T-helper 17 cell (primary cell): ENCODE measurements at regions not wholly inside any gene's neighbourhood (a gene's known extent, or its start where the extent isn't known, plus 50 kb on each side); places are given as distances from the start of the nearest gene placed in this dataset.

Experiments used
- ATAC-seq: fragments of 150-1000 bp; cut with Tn5 transposase; 2 replicates; pipeline ENCODE4 v1.10.0; 2021; ENCODE audit warnings: mild to moderate bottlenecking, moderate library complexity
- DNase-seq, 3 donors: peaks; one replicate each; pipeline versions ENCODE4 v3.0.0 to v3.0.0-alpha.2; 2020 to 2021
- H3K9me3 ChIP-seq: one replicate; pipeline ENCODE4 v1.7.0; 2013; ENCODE audit warnings: low read length, mild to moderate bottlenecking; ENCODE audit not compliant: control insufficient read depth, poor library complexity, severe bottlenecking
- H3K27ac Mint-ChIP-seq: one replicate; pipeline ENCODE4 v1.8.0; 2022; ENCODE audit warnings: mild to moderate bottlenecking, moderate library complexity, mixed read lengths
- H3K27me3 Mint-ChIP-seq: one replicate; pipeline ENCODE4 v1.8.0; 2022; ENCODE audit warnings: mixed read lengths
- H3K36me3 Mint-ChIP-seq: one replicate; pipeline ENCODE4 v1.8.0; 2022; ENCODE audit warnings: low read depth, mixed read lengths
- H3K4me1 Mint-ChIP-seq: one replicate; pipeline ENCODE4 v1.8.0; 2022; ENCODE audit warnings: mild to moderate bottlenecking, mixed read lengths
- H3K4me3 Mint-ChIP-seq: one replicate; pipeline ENCODE4 v1.8.0; 2022; ENCODE audit warnings: mild to moderate bottlenecking, moderate library complexity, mixed read lengths

DNA sequence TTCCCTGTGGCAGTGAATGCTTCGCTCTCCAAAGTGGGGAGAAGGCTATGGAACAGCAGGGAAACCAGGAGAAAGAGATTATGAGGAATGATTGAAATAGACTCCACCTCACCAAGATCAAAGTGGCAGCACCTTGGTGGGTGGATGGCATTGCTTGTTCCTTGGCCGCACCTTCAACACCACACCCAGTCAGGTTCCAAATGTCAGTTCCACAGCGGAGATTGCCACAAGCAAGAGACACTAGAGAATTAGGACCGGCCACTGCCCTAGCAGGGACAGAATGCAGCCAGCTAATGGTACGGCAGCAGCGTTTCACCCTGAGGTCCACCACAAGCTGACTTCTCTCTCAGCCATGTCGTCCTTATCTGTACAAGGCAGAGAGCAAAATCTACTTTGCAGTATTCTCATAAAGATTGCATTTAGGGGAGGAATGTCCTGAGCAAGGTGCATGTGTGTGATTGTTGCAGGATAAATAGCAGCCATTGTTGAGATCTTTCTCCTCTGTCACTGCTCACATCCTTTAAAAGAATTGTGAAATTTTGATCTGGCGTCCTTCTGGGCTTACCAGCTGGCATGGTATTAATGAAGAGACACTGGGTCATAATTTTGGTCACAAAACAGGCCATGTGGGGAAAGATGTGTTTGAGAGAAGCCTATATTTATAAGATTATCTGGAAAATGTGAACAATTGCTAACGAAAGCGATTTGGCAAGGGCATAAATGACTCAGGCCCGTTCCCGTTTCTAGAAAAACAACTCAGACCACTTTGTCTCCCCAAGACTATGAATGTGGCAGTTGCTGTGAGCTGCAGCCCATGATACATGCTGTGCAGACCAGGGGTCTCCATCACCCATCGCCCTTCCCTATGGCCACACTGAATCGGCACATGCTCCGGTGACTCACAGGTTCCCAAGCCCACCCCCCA, 228.6 kb upstream of the ID2 start:
- H3K9me3 ChIP-seq: no peaks in the 10 kb centered on the region
- Mint-ChIP-seq H3K36me3 (no peaks in the 10 kb centered on the region), H3K27ac (peak overlapping the region; percentile 96), H3K4me3 (peak overlapping the region; percentile 33), H3K27me3 (no peaks in the 10 kb centered on the region), H3K4me1 (peaks cover 33% of the 10 kb centered on the region)
- no peak for DNase-seq
- ATAC-seq: no peak

DNA sequence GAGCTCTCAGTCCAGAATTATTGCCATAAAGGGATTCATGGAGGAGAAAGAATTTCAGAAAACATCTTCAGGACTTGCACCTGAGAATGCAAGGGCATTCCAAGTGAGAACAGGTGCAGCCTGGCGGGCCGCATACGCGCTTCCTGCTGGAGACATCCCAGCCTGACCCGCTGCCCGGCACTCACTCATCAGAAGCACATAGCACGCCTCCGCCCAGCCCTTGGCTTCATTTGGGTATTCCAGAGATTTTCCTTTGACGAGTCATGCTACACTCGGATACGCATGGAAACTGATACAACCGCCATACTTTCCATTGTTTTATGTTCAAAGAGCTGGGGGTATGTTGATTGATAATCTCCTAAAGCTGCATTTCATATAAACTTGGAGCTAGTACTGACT, 228.0 kb upstream of the ID2 start:
- H3K27ac Mint-ChIP-seq: peak overlapping the region; percentile 96
- H3K36me3 Mint-ChIP-seq: no peaks in the 10 kb centered on the region
- H3K4me1 Mint-ChIP-seq: peaks cover 31% of the 10 kb centered on the region
- H3K9me3 ChIP-seq: no peaks in the 10 kb centered on the region
- H3K27me3 Mint-ChIP-seq: no peaks in the 10 kb centered on the region
- peak overlapping the region; percentile 33 for H3K4me3 Mint-ChIP-seq
- DNase-seq (no peak), ATAC-seq (no peak)

DNA sequence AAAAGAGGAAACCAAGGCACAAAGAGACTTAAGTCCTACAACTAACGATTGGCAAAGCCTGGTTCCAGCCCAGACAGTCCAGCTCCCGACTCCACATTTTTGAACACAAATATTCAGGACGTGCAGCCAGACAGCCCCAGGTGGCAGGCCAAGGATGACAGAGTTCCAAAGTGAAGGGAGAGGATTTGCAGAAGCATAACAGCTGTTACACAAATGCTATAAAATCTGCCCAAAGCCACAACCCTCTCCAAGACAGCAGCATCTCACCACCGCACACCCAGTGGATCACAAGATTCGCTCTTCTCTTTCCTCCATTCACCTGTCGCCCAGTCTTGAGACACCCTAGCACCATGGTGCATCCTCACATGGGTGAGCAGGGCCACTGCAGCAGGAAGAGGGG, 227.1 kb upstream of the ID2 start:
- Mint-ChIP-seq H3K27ac (peak overlapping the region; percentile 96), H3K27me3 (no peaks in the 10 kb centered on the region), H3K4me1 (peaks cover 31% of the 10 kb centered on the region), H3K4me3 (peak overlapping the region; percentile 74), H3K36me3 (no peaks in the 10 kb centered on the region)
- H3K9me3 ChIP-seq: no peaks in the 10 kb centered on the region
- ATAC-seq: no peak
- DNase-seq: no peak

DNA sequence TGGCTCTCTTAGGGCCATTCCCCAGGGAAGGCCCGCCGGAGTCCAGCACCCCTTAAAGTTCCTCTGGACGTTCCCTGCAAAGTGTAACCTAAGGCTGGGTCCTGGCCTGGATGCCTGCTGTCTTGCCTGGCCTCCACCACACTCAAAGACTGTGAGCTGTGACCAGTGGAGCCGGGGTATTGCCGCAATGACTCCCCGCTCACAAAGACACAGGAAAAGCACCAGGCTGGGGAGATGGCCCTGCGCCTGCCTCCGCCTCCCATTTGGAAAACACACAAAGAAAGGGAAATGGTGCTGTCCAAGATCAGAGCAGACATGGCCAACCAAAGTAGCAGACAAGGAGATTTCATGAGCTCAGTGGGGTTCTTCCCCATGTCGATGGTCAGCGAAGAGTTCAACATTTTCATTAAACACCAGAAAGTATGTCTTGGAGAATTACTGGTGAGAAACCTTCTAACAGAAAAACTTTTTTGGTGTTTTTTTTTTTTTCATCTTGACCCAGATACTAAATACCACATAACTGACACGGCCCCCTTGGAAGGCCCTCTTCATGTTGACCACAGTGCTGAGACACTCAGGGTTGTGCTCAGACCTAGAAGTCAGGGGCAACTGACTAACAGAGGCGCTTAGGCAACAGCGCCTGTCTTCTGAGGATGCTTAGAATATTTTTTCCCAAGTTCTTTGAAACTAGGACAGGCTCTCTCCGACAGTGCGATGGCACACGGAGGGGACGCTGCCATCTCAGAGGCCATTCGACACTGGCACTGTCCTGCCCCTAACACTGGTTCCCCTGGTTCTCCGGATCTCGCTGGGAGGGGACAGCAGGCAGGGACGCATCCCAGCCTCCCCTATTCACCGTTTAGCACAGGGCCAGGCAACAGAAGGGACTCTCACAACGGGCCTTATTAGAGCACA, 226.4 kb upstream of the ID2 start:
- Mint-ChIP-seq H3K27ac (peak overlapping the region; percentile 96), H3K27me3 (no peaks in the 10 kb centered on the region), H3K4me3 (peak overlapping the region; percentile 89), H3K36me3 (no peaks in the 10 kb centered on the region), H3K4me1 (peaks cover 29% of the 10 kb centered on the region)
- DNase-seq (no peak), ATAC-seq (peak; percentile 45)
- H3K9me3 ChIP-seq: no peaks in the 10 kb centered on the region

DNA sequence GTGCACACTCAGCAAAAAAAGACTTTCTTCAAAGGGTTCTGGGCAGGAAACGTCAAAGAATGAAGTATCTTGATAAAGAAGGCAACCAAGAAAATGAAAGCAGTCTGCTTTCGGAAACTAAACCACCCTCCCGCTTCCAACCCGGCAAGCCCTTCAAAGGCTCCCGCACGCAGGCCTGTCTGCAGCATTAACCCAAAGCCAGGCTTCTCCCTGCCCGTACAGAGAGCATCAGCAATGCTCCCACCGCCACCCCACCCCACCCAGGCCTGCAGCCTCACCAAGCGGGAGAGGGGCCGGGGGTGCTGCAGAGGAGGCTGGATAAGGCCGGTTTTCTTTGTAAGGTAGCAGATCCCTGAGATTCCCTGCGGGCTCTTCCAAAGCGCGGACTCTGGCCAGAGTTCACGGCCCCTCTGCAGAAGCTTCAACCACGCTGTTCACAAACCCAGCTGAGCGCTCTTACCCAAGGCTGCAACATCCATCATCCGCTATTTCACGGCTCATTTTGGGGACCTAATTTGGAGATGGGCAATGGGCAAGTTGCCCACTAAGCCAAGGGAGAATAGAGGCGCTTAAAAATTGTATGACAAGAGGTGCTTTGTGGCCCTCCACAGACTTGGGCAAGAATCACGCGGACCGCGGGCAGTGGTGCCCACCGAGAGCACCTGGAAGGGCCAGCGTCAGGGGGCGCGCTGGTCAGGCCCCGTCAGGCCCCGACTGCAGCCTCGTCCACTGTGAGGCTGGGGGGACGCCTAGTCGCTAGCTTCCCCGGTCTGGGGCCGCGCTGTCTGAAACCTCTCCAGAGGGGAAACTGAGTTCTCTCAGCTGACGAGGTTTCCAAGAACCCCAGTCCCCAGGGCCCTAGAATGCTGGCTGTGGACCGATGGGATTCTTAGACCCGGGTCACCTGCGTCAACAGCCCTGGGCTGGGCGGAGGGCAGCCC, 225.4 kb upstream of the ID2 start:
- Mint-ChIP-seq H3K36me3 (peaks cover 4% of the 10 kb centered on the region), H3K27ac (peak overlapping the region; percentile 96), H3K27me3 (no peaks in the 10 kb centered on the region), H3K4me3 (peak overlapping the region; percentile 89), H3K4me1 (peaks cover 31% of the 10 kb centered on the region)
- peak; percentile 76 for ATAC-seq
- DNase-seq: peak in 2 of 3 donors; percentile 45 to 59
- no peaks in the 10 kb centered on the region for H3K9me3 ChIP-seq

- Mint-ChIP-seq H3K4me3 (peak overlapping the region; percentile 91), H3K36me3 (peaks cover 4% of the 10 kb centered on the region), H3K27me3 (no peaks in the 10 kb centered on the region), H3K4me1 (peaks cover 30% of the 10 kb centered on the region), H3K27ac (peak overlapping the region; percentile 89)
- ATAC-seq (peak; percentile 67), DNase-seq (peak in 2 of 3 donors; percentile 50 to 60)
- no peaks in the 10 kb centered on the region for H3K9me3 ChIP-seq
These were observed 224.8 kb upstream of the ID2 start for GRCh38 chr2:8457092-8457481.

- peak overlapping the region; percentile 91 for H3K4me3 Mint-ChIP-seq
- no peaks in the 10 kb centered on the region for H3K27me3 Mint-ChIP-seq
- peak; percentile 23 for ATAC-seq
- H3K9me3 ChIP-seq: no peaks in the 10 kb centered on the region
- peaks cover 6% of the 10 kb centered on the region for H3K36me3 Mint-ChIP-seq
- DNase-seq: no peak
- peaks cover 31% of the 10 kb centered on the region for H3K4me1 Mint-ChIP-seq
- peak overlapping the region; percentile 89 for H3K27ac Mint-ChIP-seq
These were observed 224.0 kb upstream of the ID2 start for GRCh38 chr2:8457699-8458502.

- no peak overlapping the region for H3K4me3 Mint-ChIP-seq
These were observed 223.1 kb upstream of the ID2 start for GRCh38 chr2:8458503-8459459.

GRCh38 chr2:8459474-8459873, 222.4 kb upstream of the ID2 start:
- no peak for ATAC-seq
- Mint-ChIP-seq H3K4me1 (peaks cover 34% of the 10 kb centered on the region), H3K27me3 (no peaks in the 10 kb centered on the region), H3K27ac (peak overlapping the region; percentile 74), H3K36me3 (peaks cover 6% of the 10 kb centered on the region), H3K4me3 (no peak overlapping the region)
- H3K9me3 ChIP-seq: no peaks in the 10 kb centered on the region
- DNase-seq: no peak

More at GRCh38 chr2:8458503-8459459, 223.1 kb upstream of the ID2 start:
- H3K9me3 ChIP-seq: no peaks in the 10 kb centered on the region
- Mint-ChIP-seq H3K4me1 (peaks cover 34% of the 10 kb centered on the region), H3K27ac (peak overlapping the region; percentile 89), H3K36me3 (peaks cover 6% of the 10 kb centered on the region), H3K27me3 (no peaks in the 10 kb centered on the region)
- DNase-seq: no peak
- no peak for ATAC-seq

GRCh38 chr2:8461341-8461740, 220.5 kb upstream of the ID2 start:
- peak overlapping the region; percentile 74 for H3K27ac Mint-ChIP-seq
- DNase-seq: no peak
- no peaks in the 10 kb centered on the region for H3K9me3 ChIP-seq
- H3K4me3 Mint-ChIP-seq: no peak overlapping the region
- ATAC-seq: no peak
- H3K27me3 Mint-ChIP-seq: no peaks in the 10 kb centered on the region
- peaks cover 24% of the 10 kb centered on the region for H3K4me1 Mint-ChIP-seq
- H3K36me3 Mint-ChIP-seq: peaks cover 8% of the 10 kb centered on the region

DNA sequence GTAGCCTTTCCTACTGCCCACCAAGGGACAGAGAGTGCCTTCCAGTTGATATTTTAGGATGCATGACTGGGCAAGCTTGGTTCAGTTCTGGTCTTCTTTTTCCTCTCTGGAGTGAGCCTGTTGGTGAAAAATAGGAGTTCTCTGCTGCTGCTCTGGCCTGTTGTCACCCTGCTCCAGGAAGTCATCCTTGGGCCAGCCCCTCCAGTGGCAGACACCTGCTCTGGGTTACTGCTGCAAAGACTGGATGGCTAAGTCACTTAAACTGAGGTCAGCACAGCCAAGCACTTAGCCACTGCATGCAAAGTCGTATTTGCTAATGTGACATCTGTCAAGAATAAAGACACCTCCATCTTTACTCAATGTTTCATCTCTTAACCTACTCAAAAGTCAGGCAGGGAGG, 219.6 kb upstream of the ID2 start:
- Mint-ChIP-seq H3K36me3 (peaks cover 8% of the 10 kb centered on the region), H3K4me3 (no peak overlapping the region), H3K27me3 (no peaks in the 10 kb centered on the region), H3K27ac (no peak overlapping the region), H3K4me1 (peaks cover 23% of the 10 kb centered on the region)
- no peaks in the 10 kb centered on the region for H3K9me3 ChIP-seq
- ATAC-seq (no peak), DNase-seq (no peak)
